ENCODE measurements at regions not wholly inside any gene's neighbourhood (a gene's known extent, or its start where the extent isn't known, plus 50 kb on each side); places are given as distances from the start of the nearest gene placed in this dataset.

- TF ChIP-seq, protein P1, sequence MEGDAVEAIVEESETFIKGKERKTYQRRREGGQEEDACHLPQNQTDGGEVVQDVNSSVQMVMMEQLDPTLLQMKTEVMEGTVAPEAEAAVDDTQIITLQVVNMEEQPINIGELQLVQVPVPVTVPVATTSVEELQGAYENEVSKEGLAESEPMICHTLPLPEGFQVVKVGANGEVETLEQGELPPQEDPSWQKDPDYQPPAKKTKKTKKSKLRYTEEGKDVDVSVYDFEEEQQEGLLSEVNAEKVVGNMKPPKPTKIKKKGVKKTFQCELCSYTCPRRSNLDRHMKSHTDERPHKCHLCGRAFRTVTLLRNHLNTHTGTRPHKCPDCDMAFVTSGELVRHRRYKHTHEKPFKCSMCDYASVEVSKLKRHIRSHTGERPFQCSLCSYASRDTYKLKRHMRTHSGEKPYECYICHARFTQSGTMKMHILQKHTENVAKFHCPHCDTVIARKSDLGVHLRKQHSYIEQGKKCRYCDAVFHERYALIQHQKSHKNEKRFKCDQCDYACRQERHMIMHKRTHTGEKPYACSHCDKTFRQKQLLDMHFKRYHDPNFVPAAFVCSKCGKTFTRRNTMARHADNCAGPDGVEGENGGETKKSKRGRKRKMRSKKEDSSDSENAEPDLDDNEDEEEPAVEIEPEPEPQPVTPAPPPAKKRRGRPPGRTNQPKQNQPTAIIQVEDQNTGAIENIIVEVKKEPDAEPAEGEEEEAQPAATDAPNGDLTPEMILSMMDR (conservative IDR thresholded peaks at IDR 0.05; ENCODE audit: low read depth, low read length) = no peak
- TF ChIP-seq EZH2 (IDR thresholded peaks at IDR 0.05; ENCODE audit: low read length, unreplicated experiment) (no peak), EZH2phosphoT487 (IDR thresholded peaks at IDR 0.05; ENCODE audit: borderline replicate concordance, low read length) (no peak)
These were observed 404.2 kb upstream of the SGCG start for GRCh38 chr13:22776394-22777186.
